Esophagus squamous epithelium (tissue), 5 donors: ENCODE measurements at regions not wholly inside any gene's neighbourhood (a gene's known extent, or its start where the extent isn't known, plus 50 kb on each side); places are given as distances from the start of the nearest gene placed in this dataset.
A peak's percentile ranks its signal among the peaks of the same experiment; 100 is the strongest.

Experiments
- DNase-seq: peaks from one replicate; lab custom pipeline; 2025; lab: John Stamatoyannopoulos, UW
- H3K27ac ChIP-seq, 4 donors: fragments of 200-600 bp; sonication (generic); one replicate each; pipeline ENCODE4 v1.5.1; 2016 to 2019; ENCODE audit warnings: mild to moderate bottlenecking in 1 of 4
- H3K27me3 ChIP-seq, 4 donors: fragments of 200-600 bp; sonication (generic); 1 replicate in 3 of 4; 2 replicates in 1 of 4; pipeline versions ENCODE4 v1.5.1 to v1.6.0; 2017 to 2021; ENCODE audit warnings: antibody characterized with exemption in 1 of 4
- H3K36me3 ChIP-seq, 3 donors: fragments of 200-600 bp; sonication (generic); one replicate each; pipeline ENCODE4 v1.5.1; 2016 to 2019
- H3K4me1 ChIP-seq, 3 donors: fragments of 200-600 bp; sonication (generic); one replicate each; pipeline ENCODE4 v1.5.1; 2017 to 2019
- H3K4me3 ChIP-seq, 4 donors: fragments of 200-600 bp; sonication (generic); 1 replicate in 3 of 4; 2 replicates in 1 of 4; pipeline ENCODE4 v1.5.1; 2016 to 2019; ENCODE audit warnings: mild to moderate bottlenecking in 2 of 4, moderate library complexity in 1 of 4
- H3K9me3 ChIP-seq, 3 donors: fragments of 200-600 bp; sonication (generic); one replicate each; pipeline ENCODE4 v1.5.1; 2016 to 2019
- CTCF ChIP-seq, 6 experiments: fragments of 450-650 bp in 4 of 6; fragments of 200-600 bp in 2 of 6; sonication (generic) in 2 of 6; IDR thresholded peaks; one replicate each; pipeline ENCODE4 v1.5.1; 2016 to 2019; ENCODE audit warnings: antibody characterized with exemption in 6 of 6, mild to moderate bottlenecking in 4 of 6, moderate library complexity in 4 of 6
- POLR2A ChIP-seq, 4 donors: fragments of 450-650 bp; IDR thresholded peaks; one replicate each; pipeline ENCODE4 v1.6.1; 2017; ENCODE audit warnings: antibody characterized with exemption in 4 of 4, mild to moderate bottlenecking in 4 of 4, moderate library complexity in 3 of 4
- whole genome bisulfite sequencing, 2 donors: methylation state at CpG; one replicate each; pipeline ENCODE4 v1.1.5; 2018; 5-methylcytosine and 5-hydroxymethylcytosine counted together
- intact Hi-C: fragments of 100-400 bp; cut with DNase I; formaldehyde crosslinking; loops from one replicate; pipeline ENCODE4 v1.15.0; 2022
- donor health status: DM: yes; HTN: yes; CAD: no.

- Histone ChIP-seq H3K4me3 (no peak overlapping the region), H3K4me1 (peaks cover 0 to 19% (median 0%) of the 10 kb centered on the region in 3 donors), H3K27me3 (no peaks in the 10 kb centered on the region), H3K36me3 (no peaks in the 10 kb centered on the region), H3K9me3 (no peaks in the 10 kb centered on the region), H3K27ac (no peak overlapping the region)
- WGBS, 2 donors: 69 to 70% methylated on average over 7 of the region's 7 CpGs
- intact Hi-C loops: no loop called here
- TF ChIP-seq POLR2A (IDR thresholded peaks at IDR 0.05) (no peak), CTCF (IDR thresholded peaks at IDR 0.05) (no peak)
- DNase-seq: no peak
These were observed 667.7 kb downstream of the DIAPH3 start for GRCh38 chr13:59495936-59496512.

- Histone ChIP-seq H3K4me3 (no peak overlapping the region), H3K27me3 (no peaks in the 10 kb centered on the region), H3K4me1 (peaks cover 0 to 19% (median 0%) of the 10 kb centered on the region in 3 donors), H3K36me3 (no peaks in the 10 kb centered on the region), H3K27ac (peak overlapping the region in 1 of 4 donors; percentile 16), H3K9me3 (no peaks in the 10 kb centered on the region)
- no peak for TF ChIP-seq CTCF (IDR thresholded peaks at IDR 0.05)
- no peak for TF ChIP-seq POLR2A (IDR thresholded peaks at IDR 0.05)
- intact Hi-C loops: no loop called here
- no peak for DNase-seq
- WGBS, 2 donors: 66 to 87% methylated on average over 4 of the region's 4 CpGs
These were observed 666.0 kb downstream of the DIAPH3 start for GRCh38 chr13:59497621-59498247.

GRCh38 chr13:59501004-59501403, 662.7 kb downstream of the DIAPH3 start:
- intact Hi-C loops: no loop called here
- TF ChIP-seq CTCF (IDR thresholded peaks at IDR 0.05): no peak
- TF ChIP-seq POLR2A (IDR thresholded peaks at IDR 0.05): no peak
- H3K36me3 ChIP-seq: no peaks in the 10 kb centered on the region
- no peak for DNase-seq
- H3K4me1 ChIP-seq: no peaks in the 10 kb centered on the region
- H3K27ac ChIP-seq: no peak overlapping the region
- no peaks in the 10 kb centered on the region for H3K9me3 ChIP-seq
- WGBS, 2 donors: 76 to 82% methylated on average over 4 of the region's 4 CpGs
- H3K27me3 ChIP-seq: no peaks in the 10 kb centered on the region
- no peak overlapping the region for H3K4me3 ChIP-seq

- 65 to 68% methylated on average over 5 of the region's 5 CpGs for WGBS, 2 donors
These were observed 659.3 kb downstream of the DIAPH3 start for GRCh38 chr13:59504407-59504806.

More at GRCh38 chr13:59504407-59504806, 659.3 kb downstream of the DIAPH3 start:
- Histone ChIP-seq H3K27ac (no peak overlapping the region), H3K4me1 (no peaks in the 10 kb centered on the region), H3K9me3 (no peaks in the 10 kb centered on the region), H3K4me3 (no peak overlapping the region), H3K27me3 (no peaks in the 10 kb centered on the region), H3K36me3 (no peaks in the 10 kb centered on the region)
- DNase-seq: no peak
- TF ChIP-seq POLR2A (IDR thresholded peaks at IDR 0.05): no peak
- TF ChIP-seq CTCF (IDR thresholded peaks at IDR 0.05): no peak
- intact Hi-C loops: no loop called here
